Ishikawa (cell line): ENCODE measurements at regions not wholly inside any gene's neighbourhood (a gene's known extent, or its start where the extent isn't known, plus 50 kb on each side); places are given as distances from the start of the nearest gene placed in this dataset.

Source experiments
- RAD21 ChIP-seq: IDR thresholded peaks from 2 replicates; pipeline ENCODE4 v1.6.1; 2012; ENCODE audit warnings: low read depth
- TAF1 ChIP-seq: IDR thresholded peaks from 2 replicates; pipeline ENCODE4 v1.6.1; 2012; ENCODE audit warnings: low read depth, mild to moderate bottlenecking
- TF ChIP-seq, protein P1 (sequence below): IDR thresholded peaks from 2 replicates; pipeline ENCODE4 v1.6.1; 2012

DNA sequence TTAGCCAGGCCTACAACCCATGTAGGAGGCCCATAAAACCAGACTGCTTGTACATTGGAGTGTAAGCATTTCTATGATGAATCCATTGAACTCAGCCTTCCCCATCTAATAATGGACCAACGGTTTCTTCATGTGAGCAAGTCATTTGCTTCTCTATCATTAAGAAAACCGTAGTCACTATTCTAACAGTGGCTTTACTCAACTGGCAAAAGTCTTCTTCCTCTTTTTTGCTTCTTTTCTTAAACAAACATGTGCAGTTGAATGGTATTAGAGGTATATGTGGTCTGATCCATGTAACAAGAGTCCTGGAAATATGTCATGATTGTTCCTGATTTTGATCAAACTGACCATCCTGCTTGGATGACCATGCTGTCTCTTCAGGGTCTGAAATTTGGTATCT is 132.4 kb upstream of the STXBP5 start:
- TF ChIP-seq, protein P1, sequence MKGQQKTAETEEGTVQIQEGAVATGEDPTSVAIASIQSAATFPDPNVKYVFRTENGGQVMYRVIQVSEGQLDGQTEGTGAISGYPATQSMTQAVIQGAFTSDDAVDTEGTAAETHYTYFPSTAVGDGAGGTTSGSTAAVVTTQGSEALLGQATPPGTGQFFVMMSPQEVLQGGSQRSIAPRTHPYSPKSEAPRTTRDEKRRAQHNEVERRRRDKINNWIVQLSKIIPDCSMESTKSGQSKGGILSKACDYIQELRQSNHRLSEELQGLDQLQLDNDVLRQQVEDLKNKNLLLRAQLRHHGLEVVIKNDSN: no peak
- TF ChIP-seq TAF1: no peak
- TF ChIP-seq RAD21: no peak
